GM21390 (cell line): ENCODE measurements at regions not wholly inside any gene's neighbourhood (a gene's known extent, or its start where the extent isn't known, plus 50 kb on each side); places are given as distances from the start of the nearest gene placed in this dataset.

Source experiments
- ATAC-seq: cut with Tn5 transposase; IDR thresholded peaks from one replicate; pipeline ENCODE4 v1.9.1; 2021; ENCODE audit not compliant: unreplicated experiment

GRCh38 chr6:95777338-95777737, 200.0 kb downstream of the MANEA start:
- no peak for ATAC-seq

- ATAC-seq: no peak
These were observed 202.7 kb downstream of the MANEA start for GRCh38 chr6:95780037-95780436.

GRCh38 chr6:95784019-95784418, 206.7 kb downstream of the MANEA start:
- ATAC-seq: no peak

- ATAC-seq: no peak
These were observed 207.5 kb downstream of the MANEA start for GRCh38 chr6:95784869-95785268.

GRCh38 chr6:95785785-95786184, 208.4 kb downstream of the MANEA start:
- ATAC-seq: no peak

- no peak for ATAC-seq
These were observed 209.5 kb downstream of the MANEA start for GRCh38 chr6:95786802-95787201.

- ATAC-seq: no peak
These were observed 213.5 kb downstream of the MANEA start for GRCh38 chr6:95790787-95791186.

GRCh38 chr6:95794749-95795148, 217.4 kb downstream of the MANEA start:
- no peak for ATAC-seq

GRCh38 chr6:95795927-95796326, 218.6 kb downstream of the MANEA start:
- no peak for ATAC-seq

GRCh38 chr6:95797054-95797453, 218.7 kb upstream of the FUT9 start:
- no peak for ATAC-seq

GRCh38 chr6:95802978-95803377, 212.8 kb upstream of the FUT9 start:
- no peak for ATAC-seq

GRCh38 chr6:95803889-95804288, 211.9 kb upstream of the FUT9 start:
- no peak for ATAC-seq

- no peak for ATAC-seq
These were observed 210.8 kb upstream of the FUT9 start for GRCh38 chr6:95804847-95805541.

GRCh38 chr6:95805699-95806098, 210.1 kb upstream of the FUT9 start:
- no peak for ATAC-seq

- ATAC-seq: no peak
These were observed 200.3 kb upstream of the FUT9 start for GRCh38 chr6:95815389-95816056.

GRCh38 chr6:95819461-95819860, 196.3 kb upstream of the FUT9 start:
- ATAC-seq: no peak

- peak; percentile 58 for ATAC-seq
These were observed 195.8 kb upstream of the FUT9 start for GRCh38 chr6:95819939-95820338.

- no peak for ATAC-seq
These were observed 184.8 kb upstream of the FUT9 start for GRCh38 chr6:95830859-95831557.

GRCh38 chr6:95837890-95838289, 177.9 kb upstream of the FUT9 start:
- no peak for ATAC-seq

GRCh38 chr6:95841560-95841959, 174.2 kb upstream of the FUT9 start:
- ATAC-seq: no peak

GRCh38 chr6:95846652-95847051, 169.1 kb upstream of the FUT9 start:
- no peak for ATAC-seq

- ATAC-seq: no peak
These were observed 168.7 kb upstream of the FUT9 start for GRCh38 chr6:95847061-95847460.
